Fibroblast of lung (primary cell): ENCODE measurements at regions not wholly inside any gene's neighbourhood (a gene's known extent, or its start where the extent isn't known, plus 50 kb on each side); places are given as distances from the start of the nearest gene placed in this dataset.
A peak's percentile ranks its signal among the peaks of the same experiment; 100 is the strongest.

Experiments
- DNase-seq, 2 donors: peaks; one replicate each; pipeline versions ENCODE4 v3.0.0 to v3.0.0-alpha.2; 2010; ENCODE audit warnings: low read depth in 2 of 2
- H2AFZ ChIP-seq: 2 replicates; pipeline ENCODE4 v1.5.1; 2012; ENCODE audit warnings: low read length, control low read depth, inconsistent platforms
- H3K27ac ChIP-seq: 2 replicates; pipeline ENCODE4 v1.5.1; 2011; ENCODE audit warnings: low read length, control low read depth; ENCODE audit not compliant: insufficient read depth
- H3K27me3 ChIP-seq: 2 replicates; pipeline ENCODE4 v1.5.1; 2011; ENCODE audit warnings: mild to moderate bottlenecking, low read length; ENCODE audit not compliant: control insufficient read depth, insufficient read depth
- H3K36me3 ChIP-seq: 2 replicates; pipeline ENCODE4 v1.5.1; 2011; ENCODE audit warnings: low read length; ENCODE audit not compliant: control insufficient read depth, insufficient read depth
- H3K4me1 ChIP-seq: 2 replicates; pipeline ENCODE4 v1.5.1; 2011; ENCODE audit warnings: low read length; ENCODE audit not compliant: control insufficient read depth, insufficient read depth; ENCODE audit errors: extremely low read depth
- H3K4me2 ChIP-seq: 2 replicates; pipeline ENCODE4 v1.5.1; 2011; ENCODE audit warnings: low read length, control low read depth; ENCODE audit not compliant: insufficient read depth; ENCODE audit errors: extremely low read depth
- H3K4me3 ChIP-seq, 4 experiments: fragments of 200-600 bp in 1 of 4; sonication (generic) in 1 of 4; replicated peaks in 1 of 4; 2 replicates each; pipeline ENCODE4 v1.5.1; 2011 to 2016; ENCODE audit warnings: low read length in 4 of 4, low read depth in 3 of 4, mild to moderate bottlenecking in 3 of 4, control low read depth in 2 of 4, inconsistent platforms in 1 of 4, mixed read lengths in 1 of 4; ENCODE audit not compliant: insufficient read depth in 1 of 4; ENCODE audit errors: control extremely low read depth in 1 of 4
- H3K79me2 ChIP-seq: 2 replicates; pipeline ENCODE4 v1.5.1; 2012; ENCODE audit warnings: mild to moderate bottlenecking, low read length, inconsistent platforms; ENCODE audit not compliant: control insufficient read depth, insufficient read depth
- H3K9ac ChIP-seq: 2 replicates; pipeline ENCODE4 v1.5.1; 2011; ENCODE audit warnings: mild to moderate bottlenecking, low read length, control low read depth; ENCODE audit not compliant: insufficient read depth
- H3K9me3 ChIP-seq: 2 replicates; pipeline ENCODE4 v1.5.1; 2012; ENCODE audit warnings: low read depth, low read length; ENCODE audit not compliant: control insufficient read depth, insufficient read depth
- H4K20me1 ChIP-seq: 2 replicates; pipeline ENCODE4 v1.5.1; 2011; ENCODE audit warnings: low read length; ENCODE audit not compliant: control insufficient read depth, insufficient read depth; ENCODE audit errors: extremely low read depth
- CTCF ChIP-seq, 2 donors: IDR thresholded peaks in 1 of 2; conservative IDR thresholded peaks in 1 of 2; 1 replicate in 1 of 2; 2 replicates in 1 of 2; pipeline ENCODE4 v1.5.1; 2011 to 2012; ENCODE audit warnings: low read length in 2 of 2, control low read depth in 1 of 2, inconsistent platforms in 1 of 2, low read depth in 1 of 2, mild to moderate bottlenecking in 1 of 2
- EZH2 ChIP-seq: IDR thresholded peaks from 2 replicates; pipeline ENCODE4 v1.5.1; 2012; ENCODE audit warnings: low read length, control low read depth, mild to moderate bottlenecking; ENCODE audit errors: missing control alignments

- no peak for TF ChIP-seq EZH2
- Histone ChIP-seq H3K4me3 (no peak overlapping the region), H3K4me2 (no peak overlapping the region), H3K9me3 (no peaks in the 10 kb centered on the region), H3K9ac (no peak overlapping the region), H3K4me1 (no peaks in the 10 kb centered on the region), H3K36me3 (no peaks in the 10 kb centered on the region), H4K20me1 (no peaks in the 10 kb centered on the region), H3K79me2 (no peaks in the 10 kb centered on the region), H3K27ac (no peak overlapping the region), H3K27me3 (no peaks in the 10 kb centered on the region), H2AFZ (no peak overlapping the region)
- no peak for DNase-seq
Measured at GRCh38 chr3:117710501-117710900, 1000.9 kb downstream of the TUSC7 start.

DNA sequence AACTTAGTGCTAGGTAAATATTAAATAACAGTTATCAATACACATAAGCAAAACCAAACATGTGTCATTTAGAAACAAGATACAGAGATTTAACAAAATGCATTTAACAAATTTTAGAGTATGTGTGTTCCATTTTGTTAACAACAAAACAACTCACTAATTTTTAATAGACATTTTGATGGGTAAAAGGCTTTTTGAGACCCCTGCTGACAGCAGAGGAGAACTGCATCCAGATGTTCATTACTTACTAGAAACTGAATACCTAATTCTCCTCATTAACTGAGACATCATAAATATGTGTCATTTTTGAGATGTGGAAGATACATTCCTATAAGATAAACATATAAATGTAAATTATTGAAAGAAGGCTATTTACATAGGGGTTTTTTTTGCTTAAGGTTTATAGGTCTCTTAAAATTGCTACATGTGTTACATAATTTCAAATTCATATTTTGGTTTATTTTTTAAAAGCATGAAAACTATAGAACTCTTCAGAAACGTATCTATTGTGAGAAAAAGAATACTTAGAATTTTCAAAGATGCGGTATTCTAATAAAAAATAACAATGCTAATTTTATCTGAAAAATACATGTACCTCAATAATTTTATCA, 1009.8 kb downstream of the TUSC7 start:
- H3K4me3 ChIP-seq, result no peak overlapping the region
- H3K9ac ChIP-seq, result no peak overlapping the region
- no peaks in the 10 kb centered on the region for H3K4me1 ChIP-seq
- H3K27me3 ChIP-seq, result no peaks in the 10 kb centered on the region
- no peaks in the 10 kb centered on the region for H3K9me3 ChIP-seq
- no peaks in the 10 kb centered on the region for H4K20me1 ChIP-seq
- peak in 1 of 2 donors; percentile 57 for DNase-seq
- H3K27ac ChIP-seq, result no peak overlapping the region
- H3K36me3 ChIP-seq, result no peaks in the 10 kb centered on the region
- H2AFZ ChIP-seq, result no peak overlapping the region
- no peaks in the 10 kb centered on the region for H3K79me2 ChIP-seq
- no peak overlapping the region for H3K4me2 ChIP-seq
- TF ChIP-seq EZH2, result no peak
- peak; percentile 85 to 88 for TF ChIP-seq CTCF (conservative IDR thresholded peaks at IDR 0.05 in 1 of 2, IDR thresholded peaks at IDR 0.05 in 1 of 2; ENCODE audit: low read depth in 1 of 2, low read length in 2 of 2)

- no peaks in the 10 kb centered on the region for H3K4me1 ChIP-seq
- no peak overlapping the region for H3K9ac ChIP-seq
- H3K36me3 ChIP-seq, result no peaks in the 10 kb centered on the region
- H3K4me3 ChIP-seq, result no peak overlapping the region
- no peaks in the 10 kb centered on the region for H3K9me3 ChIP-seq
- no peak overlapping the region for H3K4me2 ChIP-seq
- no peaks in the 10 kb centered on the region for H4K20me1 ChIP-seq
- H2AFZ ChIP-seq, result no peak overlapping the region
- no peak for DNase-seq
- no peak for TF ChIP-seq EZH2
- no peak for TF ChIP-seq CTCF (conservative IDR thresholded peaks at IDR 0.05 in 1 of 2, IDR thresholded peaks at IDR 0.05 in 1 of 2; ENCODE audit: low read depth in 1 of 2, low read length in 2 of 2)
- H3K27ac ChIP-seq, result no peak overlapping the region
- H3K79me2 ChIP-seq, result no peaks in the 10 kb centered on the region
- no peaks in the 10 kb centered on the region for H3K27me3 ChIP-seq
Measured at GRCh38 chr3:117721866-117722265, 1012.3 kb downstream of the TUSC7 start.
